GM21423 (cell line): ENCODE measurements at regions not wholly inside any gene's neighbourhood (a gene's known extent, or its start where the extent isn't known, plus 50 kb on each side); places are given as distances from the start of the nearest gene placed in this dataset.

Source experiments
- ATAC-seq: cut with Tn5 transposase; IDR thresholded peaks from one replicate; pipeline ENCODE4 v1.9.1; 2021; ENCODE audit warnings: mild to moderate bottlenecking, moderate library complexity; ENCODE audit not compliant: unreplicated experiment

DNA sequence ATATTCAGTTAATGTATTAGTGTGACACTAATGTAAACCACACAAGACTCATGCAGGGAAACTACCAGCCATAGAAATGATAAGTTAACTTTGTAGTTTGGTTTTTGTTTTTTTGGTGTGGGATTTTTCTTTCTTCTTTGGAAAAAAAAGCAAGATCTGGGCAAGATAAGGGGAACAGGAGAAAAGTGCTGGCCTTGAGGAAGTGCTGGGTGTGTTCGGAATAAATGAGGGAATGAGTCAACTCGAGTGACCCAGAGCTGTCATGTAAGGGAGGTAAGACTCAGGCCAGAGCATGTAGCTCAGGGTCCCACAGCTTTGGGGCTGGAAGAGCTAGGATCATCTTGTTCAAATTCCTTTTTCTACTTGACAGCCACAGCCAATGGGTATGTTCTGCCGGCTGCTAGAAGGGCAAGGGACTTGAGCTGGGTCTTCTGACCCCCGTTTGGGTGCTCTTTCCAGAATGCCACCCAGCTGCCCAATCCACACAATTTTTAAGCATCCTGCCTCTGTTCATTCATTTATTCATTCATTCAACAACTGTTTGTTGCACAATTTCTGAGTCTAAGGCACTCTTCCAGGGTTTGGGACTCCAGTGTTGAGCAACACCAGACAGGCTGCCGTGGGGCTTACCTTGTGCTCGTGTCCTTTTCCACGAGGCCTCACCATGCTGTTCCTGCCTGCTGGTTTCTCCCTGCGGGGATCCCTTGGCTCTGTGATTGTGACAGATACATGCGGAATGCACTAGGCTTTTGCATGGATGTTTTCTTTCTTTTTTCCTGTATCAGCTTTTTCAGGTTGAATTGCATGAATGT is 54.5 kb downstream of the CLDN34 start:
- ATAC-seq: no peak

DNA sequence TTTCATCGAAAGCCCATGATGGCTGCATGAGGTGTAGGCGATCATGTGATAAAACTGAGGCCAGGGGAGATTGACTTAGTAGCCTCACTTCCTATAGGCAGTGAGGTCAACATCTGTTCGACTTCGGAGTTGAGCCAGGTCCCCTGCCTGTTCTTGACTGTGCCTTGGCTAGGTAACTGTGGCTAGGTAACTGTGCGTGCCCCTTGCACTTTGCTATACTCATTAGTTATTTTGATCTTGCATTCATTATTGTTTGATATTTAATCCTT is 55.0 kb downstream of the CLDN34 start:
- ATAC-seq: no peak

DNA sequence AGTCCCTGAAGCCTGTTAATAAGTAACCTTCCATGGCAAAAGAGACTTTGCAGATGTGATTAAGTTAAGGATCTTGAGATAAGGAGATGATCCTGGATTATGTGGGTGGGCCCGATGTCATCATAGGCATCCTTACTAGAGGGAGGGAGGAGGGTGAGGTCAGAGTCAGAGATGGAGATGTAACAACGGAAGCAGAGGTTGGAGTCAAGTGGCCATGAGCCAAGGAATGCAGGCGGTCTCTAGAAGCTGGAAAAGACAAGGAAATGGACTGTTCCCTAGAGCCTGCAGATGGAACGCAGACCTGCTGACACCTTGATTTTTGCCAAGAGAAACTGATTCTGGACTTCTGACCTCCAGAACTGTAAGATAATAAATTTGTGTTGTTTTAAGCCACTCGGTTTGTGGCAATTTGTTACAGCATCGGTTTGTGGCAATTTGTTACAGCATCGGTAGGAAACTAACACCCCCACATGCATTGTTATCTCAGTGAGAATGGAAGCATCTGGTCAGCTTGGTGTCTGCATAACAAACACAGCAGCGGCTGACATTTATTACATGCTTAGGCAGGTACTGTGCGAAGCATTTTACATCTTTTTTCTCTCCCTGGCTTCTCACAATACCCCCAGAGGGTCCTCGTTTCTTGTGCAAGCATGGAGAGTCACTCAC is 55.6 kb downstream of the CLDN34 start:
- no peak for ATAC-seq

DNA sequence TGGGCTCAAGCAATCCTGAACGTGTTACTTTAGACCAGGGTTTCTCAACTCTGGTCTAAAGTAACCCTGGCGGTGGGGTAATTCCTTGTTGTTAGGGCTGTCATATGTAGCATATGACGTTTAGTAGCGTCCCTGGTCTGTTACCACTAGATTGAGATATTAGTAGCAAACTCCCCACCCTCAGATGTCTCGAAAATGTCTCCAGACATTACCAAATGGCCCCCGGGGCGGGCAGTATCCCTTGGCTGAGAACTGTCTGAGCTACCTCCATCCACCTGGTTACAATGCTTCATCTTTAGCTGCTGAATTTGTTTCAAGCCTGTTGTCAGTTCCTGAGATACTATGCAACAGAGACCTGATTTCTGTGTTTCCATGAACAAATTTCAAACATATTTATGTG is 56.7 kb downstream of the CLDN34 start:
- no peak for ATAC-seq

DNA sequence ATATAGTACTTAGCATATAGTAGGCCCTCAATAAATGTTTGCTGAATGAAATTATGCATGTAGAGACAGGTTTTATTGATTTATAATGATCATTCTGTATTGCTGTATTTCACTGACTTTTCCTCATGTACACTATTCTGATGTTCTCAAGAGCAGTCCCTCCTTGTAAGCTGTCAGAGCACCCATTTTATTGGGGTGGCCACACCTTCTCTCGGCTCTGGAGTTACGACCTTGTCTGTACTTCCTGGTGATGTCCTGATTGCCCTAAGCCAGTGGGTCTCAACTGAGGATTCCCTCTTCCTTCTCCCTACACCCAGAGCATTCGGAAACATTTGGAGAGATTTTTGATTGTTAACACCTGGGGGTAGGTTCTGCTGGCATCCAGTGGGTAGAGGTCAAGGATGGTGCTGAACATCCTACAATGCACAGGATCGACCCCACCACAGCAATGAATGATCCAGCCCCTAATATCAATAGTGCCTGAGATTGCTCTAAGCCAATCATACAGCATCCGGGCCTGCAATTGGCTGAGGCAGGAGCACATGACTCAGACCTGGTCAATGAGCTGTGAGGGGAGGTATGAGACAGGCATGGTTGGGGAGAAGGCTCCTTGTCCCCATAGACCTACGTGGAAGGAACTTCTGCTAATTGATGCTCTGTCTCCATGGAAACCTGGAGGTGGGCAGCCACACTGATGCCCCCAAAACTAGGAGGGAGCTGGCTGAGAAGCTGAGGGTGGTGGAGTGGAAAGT is 58.8 kb downstream of the CLDN34 start:
- no peak for ATAC-seq

DNA sequence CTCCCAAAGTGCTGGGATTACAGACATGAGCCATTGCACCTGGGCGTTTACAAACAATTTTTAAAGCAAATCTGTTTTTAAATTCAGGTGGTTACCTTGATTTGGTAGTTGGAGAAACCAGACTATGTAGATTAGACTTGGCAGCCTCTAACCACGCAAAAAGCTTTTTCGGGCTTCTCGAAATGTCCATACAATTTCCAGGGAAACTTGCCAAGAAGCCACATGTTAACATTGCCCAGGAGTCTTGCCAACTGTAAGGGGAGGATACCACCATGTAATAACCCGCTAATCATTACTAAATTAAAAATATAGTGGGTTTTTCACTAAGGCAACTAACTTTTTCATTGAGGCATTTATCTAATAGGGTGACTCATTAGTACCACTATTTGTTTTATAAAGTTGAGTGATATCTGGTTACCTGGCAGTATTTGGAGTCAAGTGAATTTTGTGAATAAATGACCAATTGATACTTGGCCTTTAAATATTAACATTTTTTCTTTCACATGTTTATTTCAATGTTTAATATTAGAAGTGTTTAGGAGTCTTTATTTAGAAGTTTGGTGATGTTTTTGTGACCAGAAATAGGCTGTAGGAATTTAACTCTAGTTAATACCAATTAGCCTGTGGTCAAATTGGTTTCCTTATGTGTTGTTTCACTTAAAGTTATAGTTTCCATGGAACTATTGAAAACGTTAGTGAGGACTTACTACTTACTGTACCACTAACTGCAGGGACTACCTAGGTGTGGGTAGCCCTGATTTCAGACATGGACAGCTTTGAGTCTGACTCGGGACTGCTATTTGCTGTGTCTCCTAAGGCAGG is 61.3 kb downstream of the CLDN34 start:
- no peak for ATAC-seq

DNA sequence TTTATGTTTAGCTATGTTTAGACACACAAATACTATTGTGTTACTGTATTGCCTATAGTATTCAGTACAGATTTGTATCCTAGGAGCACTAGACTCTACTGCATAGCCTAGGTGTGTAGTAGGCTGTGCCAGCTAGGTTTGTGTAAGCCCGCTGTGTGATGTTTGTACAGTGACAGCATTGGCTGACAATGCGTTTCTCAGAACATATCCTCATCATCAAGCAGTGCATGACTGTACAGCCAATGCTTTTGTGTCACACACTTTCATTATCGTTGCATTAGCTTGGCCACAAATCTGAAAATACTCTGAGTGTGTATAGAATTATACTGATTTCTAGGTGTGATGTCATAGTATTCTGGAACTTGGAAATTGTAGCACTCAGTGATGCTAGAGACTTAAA is 63.4 kb downstream of the CLDN34 start:
- ATAC-seq: no peak

DNA sequence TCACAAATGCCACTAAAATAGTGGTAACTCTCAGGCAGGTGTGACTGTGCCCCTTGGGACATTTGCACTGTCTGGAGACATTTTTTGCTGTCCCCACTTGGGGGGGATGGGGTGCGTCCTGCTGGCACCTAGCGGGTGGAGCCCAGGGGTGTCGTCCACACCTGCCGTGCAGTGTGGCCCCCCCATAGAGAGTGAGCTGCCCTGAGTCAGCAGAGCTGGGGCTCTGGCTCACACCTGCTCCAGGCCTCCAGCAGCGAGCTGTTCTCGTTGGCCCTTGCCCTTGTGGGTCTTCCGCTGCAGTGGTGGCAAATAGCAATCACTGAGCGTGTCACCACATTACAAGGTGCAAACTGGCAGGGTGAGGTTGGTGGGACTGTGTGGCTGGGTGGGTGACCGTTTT is 64.6 kb downstream of the CLDN34 start:
- no peak for ATAC-seq

DNA sequence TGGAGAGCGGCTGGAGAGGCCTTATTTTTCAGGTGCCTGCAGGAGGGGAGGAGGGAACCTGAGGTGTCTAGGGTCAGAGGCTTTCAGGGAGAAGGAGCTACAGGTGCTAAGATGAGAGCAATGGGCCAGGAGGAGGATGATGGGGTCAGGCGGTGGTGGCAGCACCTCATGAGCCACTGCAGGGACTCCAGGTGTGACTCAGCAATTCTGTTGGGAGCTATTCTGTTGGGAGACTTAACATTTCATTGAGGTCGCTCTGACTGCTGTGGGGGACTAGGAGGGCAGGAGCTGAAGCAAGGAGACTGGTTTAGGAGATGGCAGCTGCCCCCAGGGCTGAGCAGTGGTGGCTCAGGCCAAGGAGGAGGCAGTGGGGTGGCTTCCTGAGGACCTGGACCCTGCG is 65.0 kb downstream of the CLDN34 start:
- ATAC-seq: no peak

DNA sequence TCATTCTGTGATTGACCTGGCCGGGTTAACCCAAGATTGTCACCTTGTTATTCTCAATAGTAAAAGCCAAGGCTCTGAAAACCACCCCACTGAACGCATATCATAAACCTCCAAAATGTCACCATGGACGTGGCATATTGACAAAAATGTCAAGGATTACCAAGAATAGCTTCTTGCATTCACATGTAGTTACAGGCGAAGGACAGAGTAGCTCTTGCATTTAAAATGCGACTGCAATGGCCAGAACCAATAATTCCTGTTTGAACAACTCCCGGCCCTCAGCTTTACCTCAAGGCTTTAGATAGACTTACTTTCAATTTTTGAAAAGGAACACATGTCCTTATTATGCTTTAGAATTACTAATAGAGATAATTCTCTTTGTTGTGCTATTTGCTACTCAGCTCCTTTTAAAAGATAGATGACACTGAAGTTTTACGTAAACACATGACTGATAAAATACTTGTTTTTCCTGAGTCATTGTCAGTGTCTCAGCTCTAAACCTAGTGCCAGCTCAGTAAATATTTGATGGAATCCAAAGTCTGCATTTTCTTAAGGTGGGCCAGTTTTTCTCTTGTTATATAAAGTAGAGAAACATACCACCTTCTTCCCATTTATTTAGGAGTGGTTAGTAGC is 66.3 kb downstream of the CLDN34 start:
- no peak for ATAC-seq

DNA sequence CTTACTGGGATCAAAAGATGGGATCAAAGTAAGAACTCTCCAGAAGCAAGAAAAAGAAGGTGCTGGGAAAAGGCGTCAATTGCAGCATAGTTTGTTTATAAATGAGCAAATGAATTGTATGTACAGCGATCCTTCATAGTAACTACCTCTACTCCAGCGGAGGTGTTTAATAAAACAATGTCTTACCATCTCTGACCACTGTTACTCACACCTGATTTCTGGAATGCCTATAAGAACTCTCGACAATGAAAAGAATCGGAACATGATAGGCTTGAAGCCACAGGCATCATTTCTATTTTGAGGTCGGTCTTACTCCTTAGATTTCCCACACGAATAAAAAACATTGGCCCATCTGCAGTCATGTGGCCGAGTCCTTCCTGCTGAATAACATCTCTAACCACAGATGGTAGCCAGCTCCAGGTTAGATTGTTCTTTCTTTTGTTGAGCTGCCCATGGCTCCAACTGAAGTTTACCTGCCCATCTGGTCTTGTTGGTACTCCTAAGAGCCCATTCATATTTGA is 67.6 kb downstream of the CLDN34 start:
- ATAC-seq: no peak

DNA sequence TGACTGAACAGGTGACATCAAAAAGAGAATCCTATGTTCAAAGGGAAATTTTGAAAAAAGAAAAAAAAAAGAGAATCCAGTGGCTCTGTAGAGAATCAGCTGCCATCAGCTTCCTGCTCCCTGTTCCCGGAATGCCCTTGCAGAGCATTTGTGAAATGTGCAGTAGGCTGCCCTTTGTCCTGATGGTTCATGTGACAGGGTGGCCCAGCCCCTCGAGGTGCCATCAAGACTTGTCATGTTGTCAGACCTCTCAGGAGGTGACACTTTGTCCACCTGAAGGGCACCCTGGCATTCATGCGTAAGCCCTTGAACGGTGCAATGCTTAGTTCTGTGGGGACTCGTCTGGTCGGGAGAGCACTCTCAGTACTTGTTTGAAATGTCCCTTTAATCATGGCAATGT is 71.4 kb downstream of the CLDN34 start:
- ATAC-seq: no peak

DNA sequence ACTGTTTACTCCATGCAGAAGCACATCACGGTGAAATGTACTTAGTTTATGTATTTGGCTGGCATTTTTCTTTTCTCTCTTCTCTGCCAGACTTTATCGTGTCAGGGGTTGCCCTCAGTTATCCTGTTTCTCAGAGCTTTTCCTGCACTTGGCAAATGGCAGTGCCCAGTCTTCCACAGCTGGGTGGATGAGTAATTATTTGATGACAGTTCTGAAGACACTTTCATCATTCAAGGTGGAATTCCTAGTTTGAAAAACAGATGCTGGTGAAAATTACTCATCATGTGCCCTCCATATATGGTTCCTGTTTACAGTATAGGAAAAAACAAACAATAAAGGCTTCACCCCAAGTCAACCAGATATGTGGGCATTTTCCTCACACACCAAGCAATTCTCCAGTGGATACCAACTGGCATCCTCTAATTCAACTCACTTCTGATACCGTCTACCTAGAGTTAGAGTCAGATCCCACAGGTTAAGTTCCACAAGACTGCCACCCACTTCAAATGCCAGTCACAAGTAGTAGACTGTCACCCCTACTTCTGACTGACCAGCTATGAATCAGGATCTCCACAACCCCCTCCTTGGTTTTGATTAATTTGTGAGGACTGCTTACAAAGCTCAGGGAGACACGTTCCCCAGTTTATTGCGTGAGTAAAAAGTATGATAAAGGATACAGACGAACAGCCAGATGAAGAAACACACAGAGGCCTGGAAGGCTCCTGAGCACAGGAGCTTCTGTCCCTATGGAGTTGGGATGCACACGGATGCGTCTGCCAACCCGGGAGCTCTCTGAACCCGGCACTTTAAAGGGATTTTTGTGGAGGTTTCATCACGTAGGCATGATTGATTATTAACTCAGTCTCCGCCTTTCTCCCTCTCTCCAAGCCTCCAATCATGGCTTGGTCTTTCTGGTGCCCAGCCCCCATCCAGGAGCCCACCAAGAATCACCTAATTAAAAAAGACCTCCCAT is 72.9 kb downstream of the CLDN34 start:
- ATAC-seq: no peak

DNA sequence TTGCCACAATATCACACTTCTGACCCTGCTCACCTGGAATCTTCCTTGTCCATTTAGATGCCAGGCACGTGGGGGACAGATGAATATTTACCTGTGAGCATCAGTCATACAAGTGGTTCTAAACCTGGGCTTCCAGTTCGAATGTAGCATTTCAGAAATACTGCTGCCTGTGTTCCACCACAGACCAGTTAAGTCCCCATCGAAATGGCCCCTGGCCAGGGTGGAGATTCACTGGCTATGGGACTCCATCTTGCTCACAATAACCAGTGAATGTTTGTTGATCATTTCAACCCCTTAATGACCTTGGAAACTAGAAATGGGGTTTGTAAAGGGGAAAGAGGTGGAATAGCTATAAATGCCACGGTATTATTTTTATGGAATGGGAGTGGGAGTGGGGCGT is 73.8 kb downstream of the CLDN34 start:
- no peak for ATAC-seq

DNA sequence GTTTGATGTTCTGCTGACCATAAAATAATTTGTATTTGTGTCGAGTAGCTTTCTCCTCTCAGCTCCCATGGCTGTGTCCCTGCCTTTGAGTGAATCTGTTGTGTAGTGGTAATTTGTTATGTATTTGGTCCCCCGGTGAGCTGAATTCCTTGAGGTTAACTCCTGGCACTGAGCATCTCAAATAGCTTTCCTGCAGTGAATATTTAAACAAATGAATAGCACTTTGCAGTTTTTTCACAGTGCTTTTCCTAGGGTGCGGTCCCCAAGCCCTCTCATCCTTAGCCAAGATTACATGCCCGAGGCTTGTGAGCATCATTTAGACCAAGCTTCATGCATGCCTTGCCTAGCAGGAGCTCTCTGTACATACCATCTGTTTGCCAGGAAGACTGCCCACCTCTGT is 74.2 kb downstream of the CLDN34 start:
- no peak for ATAC-seq

DNA sequence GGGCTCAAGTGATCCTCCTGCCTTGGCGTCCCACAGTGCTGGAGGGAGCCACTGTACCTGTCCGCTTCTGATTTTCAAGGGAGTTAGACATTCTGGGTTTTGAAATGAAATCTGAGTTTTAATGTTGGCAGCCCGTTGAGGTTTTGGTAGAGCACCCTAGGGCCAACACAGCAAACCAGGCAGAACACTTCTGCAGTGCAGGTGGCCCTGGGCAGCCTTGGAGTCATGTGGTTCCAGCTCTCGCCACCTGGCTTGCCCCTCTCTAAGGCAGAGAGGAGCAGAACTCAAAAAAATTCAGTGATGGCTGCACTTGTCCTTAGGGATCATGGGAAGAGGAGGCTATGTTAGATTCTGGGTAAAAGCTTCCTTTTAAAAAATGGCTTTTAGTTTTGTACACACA is 74.9 kb downstream of the CLDN34 start:
- no peak for ATAC-seq

DNA sequence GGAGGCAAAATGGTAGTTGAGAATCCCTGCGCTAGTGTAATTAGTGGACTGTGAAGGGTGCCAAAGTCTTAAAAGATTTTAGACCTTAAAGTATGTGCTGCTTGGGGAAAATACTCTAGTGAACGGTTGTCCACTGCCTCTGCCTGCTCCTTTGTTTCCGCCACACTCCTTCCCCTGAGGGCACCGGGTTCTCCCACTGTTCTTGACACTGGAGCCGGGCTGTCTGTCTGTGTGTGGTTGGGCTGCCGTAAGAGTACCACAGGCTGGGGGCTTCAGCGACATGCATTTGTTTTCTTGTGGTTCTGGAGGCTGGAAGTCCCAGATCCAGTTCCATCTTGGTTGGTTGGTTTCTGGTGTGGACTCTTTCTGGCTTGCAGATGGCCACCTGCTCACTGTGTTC is 76.2 kb downstream of the CLDN34 start:
- ATAC-seq: no peak

DNA sequence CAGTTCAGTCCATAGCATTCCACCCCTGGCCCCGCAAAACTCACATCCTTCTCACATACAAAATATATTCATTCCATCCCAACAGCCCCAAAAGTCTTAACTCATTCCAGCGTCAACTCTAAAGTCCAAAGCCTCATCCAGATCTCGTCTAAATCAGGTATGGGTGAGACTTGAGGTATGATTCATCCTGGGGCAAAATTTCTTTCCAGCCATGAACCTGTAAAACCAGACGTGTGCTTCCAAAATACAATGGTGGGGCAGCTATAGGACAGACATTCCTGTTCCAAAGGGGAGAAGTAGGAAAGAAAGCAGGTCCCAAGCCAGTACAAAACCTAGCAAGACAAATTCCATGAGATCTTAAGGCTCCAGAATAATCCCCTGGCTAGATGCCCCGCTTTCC is 76.9 kb downstream of the CLDN34 start:
- no peak for ATAC-seq

DNA sequence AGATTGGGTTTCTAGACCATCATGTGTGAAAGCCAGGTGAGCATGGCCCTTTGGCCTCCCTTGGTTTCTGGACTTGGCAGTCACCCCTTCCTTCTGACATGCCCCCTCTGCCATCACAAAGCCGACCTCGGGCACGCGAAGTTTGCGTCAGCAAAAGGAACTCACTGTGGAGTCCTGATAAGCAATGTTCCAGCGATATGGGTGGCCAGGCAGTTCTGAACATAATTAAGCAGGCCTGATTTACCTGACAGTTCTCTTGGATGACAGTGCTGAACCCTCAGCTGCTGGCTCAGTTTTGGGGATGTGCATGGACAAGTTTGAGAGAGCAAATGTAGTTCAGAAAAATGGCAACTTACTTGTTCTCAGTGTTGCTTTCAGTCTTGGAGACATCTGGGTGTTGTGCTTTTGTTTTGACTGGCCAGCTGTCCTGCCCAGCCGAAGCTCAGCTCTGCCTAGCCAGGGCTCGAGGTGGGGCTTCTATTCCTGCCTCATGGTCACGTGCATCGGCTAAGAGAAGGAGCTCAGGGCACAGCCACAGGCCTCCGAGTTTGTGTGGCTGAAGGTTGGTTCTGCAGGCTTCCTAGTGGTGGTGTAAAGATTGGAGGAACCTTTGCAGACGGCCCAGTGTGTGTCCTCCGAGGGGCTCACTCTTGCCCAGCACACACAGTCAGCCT is 78.3 kb downstream of the CLDN34 start:
- no peak for ATAC-seq
